Urinary bladder (tissue), 3 donors: ENCODE measurements at regions not wholly inside any gene's neighbourhood (a gene's known extent, or its start where the extent isn't known, plus 50 kb on each side); places are given as distances from the start of the nearest gene placed in this dataset.
"Not testable (repeated sequence)": the region's sequence is repeated elsewhere in the genome, so short reads cannot be mapped to it uniquely, and the experiment has no call there.

ENCODE experiments used
- DNase-seq: peaks from one replicate; pipeline ENCODE4 v3.0.0-alpha.2; 2015; ENCODE audit errors: extremely low spot score
- H3K27ac ChIP-seq: one replicate; pipeline ENCODE4 v1.5.1; 2013; ENCODE audit warnings: low read depth, mild to moderate bottlenecking, moderate library complexity
- H3K36me3 ChIP-seq: one replicate; pipeline ENCODE4 v1.6.1; 2013; ENCODE audit warnings: mild to moderate bottlenecking, moderate library complexity; ENCODE audit not compliant: insufficient read depth
- H3K4me1 ChIP-seq: one replicate; pipeline ENCODE4 v1.6.1; 2013; ENCODE audit warnings: mild to moderate bottlenecking, moderate library complexity; ENCODE audit not compliant: insufficient read depth
- H3K4me3 ChIP-seq: one replicate; pipeline ENCODE4 v1.5.1; 2013; ENCODE audit warnings: low read depth, low read length
- WGBS: extraction: QIAGEN DNeasy Blood & Tissue Kit; methylation state at CpG from one replicate; pipeline ENCODE4 v1.1.7; 2013; 5-methylcytosine and 5-hydroxymethylcytosine counted together
- donor health status: healthy with polysubstance abuse.
- donor health status: healthy.

GRCh38 chr1:193402977-193403376, 216.6 kb upstream of the B3GALT2 start:
- Histone ChIP-seq H3K4me1 (no peaks in the 10 kb centered on the region), H3K27ac (no peak overlapping the region), H3K4me3 (no peak overlapping the region), H3K36me3 (no peaks in the 10 kb centered on the region)
- no peak for DNase-seq
- 89% methylated on average over 2 of the region's 2 CpGs for WGBS

DNA sequence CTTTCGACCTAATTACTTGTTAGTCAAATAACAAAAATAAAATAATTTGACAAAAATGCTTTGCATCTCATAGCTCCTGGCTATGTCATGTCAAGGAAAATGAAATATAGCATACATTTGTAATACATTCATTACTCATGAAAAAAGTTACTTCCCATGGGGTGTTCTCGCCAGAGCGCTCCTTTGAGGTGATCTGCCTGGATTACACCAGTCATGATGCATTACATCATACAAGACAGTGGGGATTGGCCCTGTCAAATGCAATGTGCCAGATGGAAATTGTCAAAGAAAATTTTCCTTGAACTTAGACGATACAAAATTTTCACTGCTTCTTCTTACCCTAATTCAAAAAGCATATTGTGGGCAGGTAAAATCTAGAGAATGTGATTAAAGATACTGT, 215.6 kb upstream of the B3GALT2 start:
- no peaks in the 10 kb centered on the region for H3K4me1 ChIP-seq
- WGBS, result 85% methylated on average over 4 of the region's 4 CpGs
- no peak overlapping the region for H3K4me3 ChIP-seq
- no peak overlapping the region for H3K27ac ChIP-seq
- no peaks in the 10 kb centered on the region for H3K36me3 ChIP-seq
- DNase-seq, result no peak

DNA sequence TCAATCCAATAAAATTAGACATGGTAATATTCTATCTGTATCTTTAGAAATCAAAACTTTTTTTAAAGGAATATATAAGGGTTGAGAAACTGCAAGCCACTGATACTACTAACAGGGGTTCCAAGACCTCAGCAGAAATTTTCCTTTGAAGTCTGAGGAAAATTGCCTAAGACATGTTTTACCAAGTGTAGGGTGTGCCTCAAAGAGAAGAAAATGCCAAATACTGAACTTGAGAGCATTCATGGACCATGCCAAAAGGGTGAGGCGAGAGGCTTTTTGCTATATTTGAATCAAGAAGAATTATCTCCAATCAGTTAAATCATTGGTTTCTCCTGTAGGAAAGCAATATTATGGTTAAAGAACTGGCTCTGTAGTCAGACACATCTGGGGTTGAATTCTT, 207.9 kb upstream of the B3GALT2 start:
- no peak for DNase-seq
- no peaks in the 10 kb centered on the region for H3K36me3 ChIP-seq
- H3K4me1 ChIP-seq, result no peaks in the 10 kb centered on the region
- no peak overlapping the region for H3K27ac ChIP-seq
- no peak overlapping the region for H3K4me3 ChIP-seq
- WGBS, result 94% methylated on average over 1 of the region's 1 CpG

DNA sequence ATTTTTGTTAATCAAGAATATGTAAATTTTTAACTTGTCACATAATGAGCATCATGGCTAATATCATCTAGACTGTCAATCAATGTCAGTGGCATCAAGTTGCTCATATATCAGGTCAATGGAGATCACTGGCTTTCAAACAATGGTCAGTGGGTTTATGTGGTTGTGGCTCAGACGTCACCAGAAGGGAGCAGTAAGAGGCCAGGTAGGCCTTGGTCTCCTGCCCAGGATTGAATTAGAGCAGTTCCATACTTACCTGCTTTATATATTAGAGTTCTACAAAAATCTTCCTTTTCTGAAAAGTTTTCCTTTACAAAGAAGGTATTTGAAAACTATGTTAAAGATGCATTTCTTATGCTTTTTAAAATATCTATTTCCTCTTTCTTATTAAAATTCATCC, 206.3 kb upstream of the B3GALT2 start:
- H3K4me1 ChIP-seq, result no peaks in the 10 kb centered on the region
- no peak overlapping the region for H3K27ac ChIP-seq
- 92% methylated on average over 1 of the region's 1 CpG for WGBS
- no peak overlapping the region for H3K4me3 ChIP-seq
- no peak for DNase-seq
- no peaks in the 10 kb centered on the region for H3K36me3 ChIP-seq

GRCh38 chr1:193388683-193389082, 202.3 kb upstream of the B3GALT2 start:
- Histone ChIP-seq H3K4me3 (no peak overlapping the region), H3K36me3 (no peaks in the 10 kb centered on the region)
- 95% methylated on average over 5 of the region's 5 CpGs for WGBS

DNA sequence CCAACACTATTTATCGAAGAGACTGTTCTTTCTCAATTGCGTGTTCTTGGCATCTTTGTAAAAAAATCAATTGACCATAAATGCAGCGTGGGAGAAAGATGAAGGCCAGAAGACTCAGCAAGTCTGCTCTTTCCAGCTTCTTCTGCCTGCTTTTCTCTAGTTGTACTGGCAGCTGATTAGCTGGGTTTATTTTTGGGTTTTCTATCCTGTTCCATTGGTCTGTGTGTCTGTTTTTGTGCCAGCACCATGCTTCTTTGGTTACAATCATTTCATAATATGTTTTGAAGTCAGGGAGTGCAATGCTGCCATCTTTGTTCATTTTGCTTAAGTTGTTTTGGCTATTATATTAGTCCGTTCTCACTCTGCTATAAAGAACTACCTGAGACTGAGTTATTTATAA, 201.8 kb upstream of the B3GALT2 start:
- 95% methylated on average over 4 of the region's 4 CpGs for whole genome bisulfite sequencing

More at GRCh38 chr1:193388683-193389082, 202.3 kb upstream of the B3GALT2 start:
- DNase-seq, result no peak
- Histone ChIP-seq H3K27ac (no peak overlapping the region), H3K4me1 (no peaks in the 10 kb centered on the region)

GRCh38 chr1:193387406-193387805, 201.0 kb upstream of the B3GALT2 start:
- no peaks in the 10 kb centered on the region for H3K36me3 ChIP-seq
- DNase-seq, result no peak

More for the DNA sequence above, 201.8 kb upstream of the B3GALT2 start:
- no peak overlapping the region for H3K4me3 ChIP-seq
- DNase-seq, result no peak
- no peaks in the 10 kb centered on the region for H3K36me3 ChIP-seq
- H3K4me1 ChIP-seq, result no peaks in the 10 kb centered on the region
- no peak overlapping the region for H3K27ac ChIP-seq

GRCh38 chr1:193378451-193378850, 192.0 kb upstream of the B3GALT2 start:
- H3K4me1 ChIP-seq, DNase-seq: not testable (repeated sequence)
- 84% methylated on average over 2 of the region's 2 CpGs for WGBS

More at GRCh38 chr1:193387406-193387805, 201.0 kb upstream of the B3GALT2 start:
- no peak overlapping the region for H3K27ac ChIP-seq
- no peaks in the 10 kb centered on the region for H3K4me1 ChIP-seq
- H3K4me3 ChIP-seq, result no peak overlapping the region

DNA sequence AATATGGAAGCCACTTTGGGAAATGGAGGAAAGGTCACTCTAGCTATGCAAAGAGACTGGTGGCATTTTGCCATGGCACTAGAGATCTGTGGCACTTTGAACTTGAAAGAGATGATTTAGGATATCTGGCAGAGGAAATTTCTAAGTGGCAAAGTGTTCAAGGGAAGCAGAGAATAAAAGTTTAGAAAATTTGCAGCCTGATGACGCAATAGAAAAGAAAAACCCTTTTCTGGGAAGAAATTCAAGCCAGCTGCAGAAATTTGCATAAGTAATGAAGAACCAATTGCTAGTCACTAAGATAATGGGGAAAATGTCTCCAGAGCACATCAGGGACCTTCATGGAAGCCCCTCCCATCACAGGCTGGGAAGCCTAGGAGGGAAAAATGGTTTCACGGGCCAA, 191.1 kb upstream of the B3GALT2 start:
- 98% methylated on average over 2 of the region's 2 CpGs for WGBS
- Histone ChIP-seq H3K4me1 (no peaks in the 10 kb centered on the region), H3K36me3 (no peaks in the 10 kb centered on the region), H3K27ac (no peak overlapping the region), H3K4me3 (no peak overlapping the region)
- no peak for DNase-seq

More at GRCh38 chr1:193378451-193378850, 192.0 kb upstream of the B3GALT2 start:
- not testable (repeated sequence) for H3K36me3 ChIP-seq, H3K27ac ChIP-seq, H3K4me3 ChIP-seq

DNA sequence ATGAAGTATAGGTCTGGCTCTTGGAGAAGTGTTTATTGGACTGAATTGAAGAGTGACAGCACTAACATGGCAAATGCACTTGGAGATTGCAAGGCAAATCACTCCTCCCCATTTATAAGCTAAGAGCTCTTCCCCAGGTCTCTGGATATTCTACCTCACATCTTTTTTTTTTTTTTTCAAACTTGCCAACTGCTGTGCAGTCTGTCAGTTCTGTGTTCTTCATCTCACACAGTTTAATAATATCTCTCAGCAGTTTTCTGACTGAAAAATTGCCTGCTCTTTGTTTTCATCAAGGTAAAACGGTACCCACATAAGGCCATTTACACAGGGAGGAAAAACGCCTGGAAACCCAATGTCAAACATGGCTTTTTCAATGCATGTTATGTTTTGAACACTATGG, 186.1 kb upstream of the B3GALT2 start:
- Histone ChIP-seq H3K4me1 (no peaks in the 10 kb centered on the region), H3K36me3 (no peaks in the 10 kb centered on the region), H3K4me3 (no peak overlapping the region), H3K27ac (no peak overlapping the region)
- WGBS, result 91% methylated on average over 2 of the region's 2 CpGs
- no peak for DNase-seq

- no peaks in the 10 kb centered on the region for H3K4me1 ChIP-seq
- 66% methylated on average over 5 of the region's 5 CpGs for WGBS
- DNase-seq, result no peak
- H3K27ac ChIP-seq, result no peak overlapping the region
- H3K36me3 ChIP-seq, result no peaks in the 10 kb centered on the region
- no peak overlapping the region for H3K4me3 ChIP-seq
These were observed 181.9 kb upstream of the B3GALT2 start for GRCh38 chr1:193368302-193368701.

GRCh38 chr1:193367863-193368262, 181.4 kb upstream of the B3GALT2 start:
- DNase-seq, result no peak
- Histone ChIP-seq H3K27ac (no peak overlapping the region), H3K4me1 (no peaks in the 10 kb centered on the region), H3K4me3 (no peak overlapping the region), H3K36me3 (no peaks in the 10 kb centered on the region)
- WGBS, result 48% methylated on average over 1 of the region's 1 CpG

- WGBS, result 100% methylated on average over 1 of the region's 1 CpG
- Histone ChIP-seq H3K4me3 (no peak overlapping the region), H3K4me1 (no peaks in the 10 kb centered on the region), H3K27ac (no peak overlapping the region), H3K36me3 (no peaks in the 10 kb centered on the region)
- no peak for DNase-seq
These were observed 180.5 kb upstream of the B3GALT2 start for GRCh38 chr1:193366764-193367507.

- WGBS, result 70% methylated on average over 2 of the region's 2 CpGs
- Histone ChIP-seq H3K27ac (no peak overlapping the region), H3K4me3 (no peak overlapping the region), H3K4me1 (no peaks in the 10 kb centered on the region), H3K36me3 (no peaks in the 10 kb centered on the region)
- DNase-seq, result no peak
These were observed 179.6 kb upstream of the B3GALT2 start for GRCh38 chr1:193365966-193366365.

DNA sequence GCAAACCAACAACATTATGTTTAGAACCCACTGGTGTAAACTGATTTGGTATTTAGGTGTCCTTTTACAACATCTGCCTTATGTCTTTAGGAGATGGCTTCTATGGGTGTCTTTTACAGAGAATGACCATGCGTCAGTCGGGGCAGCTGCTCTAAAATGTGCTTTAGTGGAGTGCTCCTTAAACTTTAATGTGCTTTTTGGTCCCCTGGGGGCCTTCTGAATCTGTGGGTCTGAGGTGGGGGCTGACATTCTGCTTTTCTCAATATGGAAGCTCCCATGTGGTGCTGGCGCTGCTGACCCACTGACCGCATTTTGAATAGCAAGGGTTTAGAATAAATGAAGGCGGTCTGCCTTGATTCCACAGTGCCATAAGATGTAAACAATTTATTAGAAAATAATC, 173.2 kb upstream of the B3GALT2 start:
- WGBS, result 93% methylated on average over 5 of the region's 5 CpGs
- Histone ChIP-seq H3K4me1 (no peaks in the 10 kb centered on the region), H3K36me3 (no peaks in the 10 kb centered on the region), H3K4me3 (no peak overlapping the region), H3K27ac (no peak overlapping the region)
- DNase-seq, result no peak
